Stomach (tissue), 8 donors: ENCODE measurements at regions not wholly inside any gene's neighbourhood (a gene's known extent, or its start where the extent isn't known, plus 50 kb on each side); places are given as distances from the start of the nearest gene placed in this dataset.

Source experiments
- DNase-seq, 2 donors: peaks; one replicate each; pipeline versions ENCODE4 v3.0.0 to v3.0.0-alpha.2; 2013 to 2019
- H3K27ac ChIP-seq, 5 donors: fragments of 200-600 bp in 4 of 5; sonication (generic) in 4 of 5; one replicate each; pipeline ENCODE4 v1.5.1; 2013 to 2019; ENCODE audit warnings: mild to moderate bottlenecking in 1 of 5, moderate library complexity in 1 of 5
- H3K27me3 ChIP-seq, 3 donors: fragments of 200-600 bp; sonication (generic); one replicate each; pipeline ENCODE4 v1.5.1; 2017 to 2019; ENCODE audit warnings: mixed run types in 1 of 3
- H3K36me3 ChIP-seq, 4 donors: fragments of 200-600 bp; sonication (generic); 1 replicate in 3 of 4; 2 replicates in 1 of 4; pipeline ENCODE4 v1.5.1; 2016 to 2019
- H3K4me1 ChIP-seq, 4 donors: fragments of 200-600 bp; sonication (generic); one replicate each; pipeline ENCODE4 v1.5.1; 2016 to 2019
- H3K4me3 ChIP-seq, 4 donors: fragments of 200-600 bp; sonication (generic) in 3 of 4; one replicate each; pipeline ENCODE4 v1.5.1; 2016 to 2019; ENCODE audit warnings: mild to moderate bottlenecking in 1 of 4
- H3K9me3 ChIP-seq, 4 donors: fragments of 200-600 bp; sonication (generic); one replicate each; pipeline ENCODE4 v1.5.1; 2016 to 2019
- EP300 ChIP-seq: sonication (generic); formaldehyde crosslinking; IDR thresholded peaks from one replicate; pipeline ENCODE4 v1.6.1; 2017; ENCODE audit warnings: antibody characterized with exemption
- POLR2A ChIP-seq, 4 donors: fragments of 450-650 bp; IDR thresholded peaks; one replicate each; pipeline ENCODE4 v1.6.1; 2016; ENCODE audit warnings: antibody characterized with exemption in 4 of 4, control low read depth in 2 of 4, mild to moderate bottlenecking in 1 of 4, moderate library complexity in 1 of 4
- POLR2AphosphoS5 ChIP-seq, 3 donors: sonication (generic); formaldehyde crosslinking; IDR thresholded peaks; one replicate each; pipeline ENCODE4 v1.6.1; 2016; ENCODE audit warnings: antibody characterized with exemption in 3 of 3
- WGBS, 5 donors: extraction: QIAGEN DNeasy Blood & Tissue Kit in 3 of 5; methylation state at CpG; one replicate each; pipeline versions ENCODE4 v1.1.5 to v1.1.7; 2013 to 2018; 5-methylcytosine and 5-hydroxymethylcytosine counted together
- intact Hi-C: fragments of 100-400 bp; cut with DNase I; formaldehyde crosslinking; loops from one replicate; pipeline ENCODE4 v1.15.1; 2023; ENCODE audit warnings: low total_unique reads
- TF ChIP-seq, protein P1 (sequence below), 7 experiments: fragments of 450-650 bp in 4 of 7; fragments of 200-600 bp in 3 of 7; sonication (generic) in 3 of 7; IDR thresholded peaks; one replicate each; pipeline ENCODE4 v1.5.1; 2016 to 2019; ENCODE audit warnings: antibody characterized with exemption in 7 of 7, control low read depth in 2 of 7, mild to moderate bottlenecking in 1 of 7
- donor health status: healthy with polysubstance abuse.
- donor health status: Bipolar disorder and iron deficiency.
- donor health status: healthy.

DNA sequence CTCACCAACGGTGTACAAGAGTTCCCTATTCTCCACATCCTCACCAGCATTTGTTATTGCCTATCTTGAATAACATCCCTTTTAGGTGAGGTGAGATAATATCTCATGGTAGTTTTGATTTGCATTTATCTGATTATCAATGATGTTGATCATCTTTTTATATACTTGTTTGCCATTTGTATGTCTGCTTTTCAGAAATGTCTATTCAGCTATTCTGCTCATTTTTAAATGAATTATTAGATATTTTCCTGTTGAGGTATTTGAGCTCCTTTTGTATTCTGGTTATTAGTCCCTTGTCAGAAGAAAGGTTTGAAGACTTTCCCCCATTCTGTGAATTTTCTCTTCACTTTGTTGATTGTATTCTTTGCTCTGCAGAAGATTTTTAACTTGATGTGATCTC is 695.5 kb upstream of the DDX18 start:
- 55 to 83% (median 65%) methylated on average over 1 of the region's 1 CpG for WGBS, 5 donors
- no peak overlapping the region for H3K27ac ChIP-seq
- intact Hi-C loops: no loop called here

DNA sequence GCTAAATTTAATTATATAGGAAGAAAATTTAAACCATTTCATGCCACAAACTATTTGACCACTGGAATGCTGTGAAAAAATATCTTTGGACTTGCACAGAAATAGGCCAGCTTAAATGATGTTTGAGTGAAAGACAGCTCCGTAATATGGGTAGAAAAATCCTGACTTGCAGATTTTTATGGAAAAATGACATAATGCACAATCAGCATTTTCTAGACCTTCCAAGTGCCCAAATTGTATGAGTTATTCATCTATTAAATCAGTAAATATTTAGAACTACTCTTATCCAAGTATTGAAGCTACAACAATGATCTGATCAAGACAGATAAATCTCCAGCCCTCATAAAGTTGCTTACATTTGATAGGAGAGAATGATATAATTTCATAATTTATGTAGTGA is 691.1 kb upstream of the DDX18 start:
- intact Hi-C loops: no loop called here
- Histone ChIP-seq H3K27me3 (no peaks in the 10 kb centered on the region), H3K4me3 (no peak overlapping the region), H3K27ac (no peak overlapping the region), H3K9me3 (no peaks in the 10 kb centered on the region), H3K4me1 (peaks cover 0 to 12% (median 0%) of the 10 kb centered on the region in 4 donors), H3K36me3 (no peaks in the 10 kb centered on the region)
- TF ChIP-seq POLR2A (IDR thresholded peaks at IDR 0.05) (no peak), POLR2AphosphoS5 (IDR thresholded peaks at IDR 0.05) (no peak), EP300 (no peak)
- TF ChIP-seq, protein P1, sequence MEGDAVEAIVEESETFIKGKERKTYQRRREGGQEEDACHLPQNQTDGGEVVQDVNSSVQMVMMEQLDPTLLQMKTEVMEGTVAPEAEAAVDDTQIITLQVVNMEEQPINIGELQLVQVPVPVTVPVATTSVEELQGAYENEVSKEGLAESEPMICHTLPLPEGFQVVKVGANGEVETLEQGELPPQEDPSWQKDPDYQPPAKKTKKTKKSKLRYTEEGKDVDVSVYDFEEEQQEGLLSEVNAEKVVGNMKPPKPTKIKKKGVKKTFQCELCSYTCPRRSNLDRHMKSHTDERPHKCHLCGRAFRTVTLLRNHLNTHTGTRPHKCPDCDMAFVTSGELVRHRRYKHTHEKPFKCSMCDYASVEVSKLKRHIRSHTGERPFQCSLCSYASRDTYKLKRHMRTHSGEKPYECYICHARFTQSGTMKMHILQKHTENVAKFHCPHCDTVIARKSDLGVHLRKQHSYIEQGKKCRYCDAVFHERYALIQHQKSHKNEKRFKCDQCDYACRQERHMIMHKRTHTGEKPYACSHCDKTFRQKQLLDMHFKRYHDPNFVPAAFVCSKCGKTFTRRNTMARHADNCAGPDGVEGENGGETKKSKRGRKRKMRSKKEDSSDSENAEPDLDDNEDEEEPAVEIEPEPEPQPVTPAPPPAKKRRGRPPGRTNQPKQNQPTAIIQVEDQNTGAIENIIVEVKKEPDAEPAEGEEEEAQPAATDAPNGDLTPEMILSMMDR (IDR thresholded peaks at IDR 0.05): no peak
- DNase-seq: no peak
- 86 to 97% (median 92%) methylated on average over 1 of the region's 1 CpG for WGBS, 5 donors

More for the DNA sequence above, 695.5 kb upstream of the DDX18 start:
- DNase-seq: no peak
- Histone ChIP-seq H3K4me3 (no peak overlapping the region), H3K36me3 (no peaks in the 10 kb centered on the region), H3K27me3 (no peaks in the 10 kb centered on the region), H3K9me3 (no peaks in the 10 kb centered on the region), H3K4me1 (no peaks in the 10 kb centered on the region)
- TF ChIP-seq, protein P1 (IDR thresholded peaks at IDR 0.05): no peak
- TF ChIP-seq POLR2A (IDR thresholded peaks at IDR 0.05) (no peak), EP300 (no peak), POLR2AphosphoS5 (IDR thresholded peaks at IDR 0.05) (no peak)

DNA sequence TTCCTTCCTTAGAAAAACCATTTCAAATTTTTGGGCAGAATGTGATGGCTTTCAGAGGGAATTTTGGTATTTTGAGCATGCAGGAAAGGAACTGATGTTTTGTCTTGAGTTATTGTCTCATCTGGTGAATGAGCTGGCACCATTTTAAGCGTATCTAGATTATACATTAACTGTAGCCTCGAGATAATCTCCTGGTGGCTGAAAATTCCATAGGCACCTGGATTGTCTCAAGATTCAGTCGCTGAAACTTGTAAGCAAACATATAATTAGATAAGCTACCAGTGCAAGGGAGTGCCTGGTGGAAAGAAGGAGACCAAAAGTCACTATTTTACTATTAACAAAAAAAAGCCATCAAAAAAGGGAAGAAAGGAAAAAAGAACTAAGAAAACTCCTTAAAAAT is 687.8 kb upstream of the DDX18 start:
- no peak overlapping the region for H3K27ac ChIP-seq
- H3K27me3 ChIP-seq: no peaks in the 10 kb centered on the region
- H3K9me3 ChIP-seq: peaks cover 0 to 6% (median 0%) of the 10 kb centered on the region in 4 donors
- no peaks in the 10 kb centered on the region for H3K36me3 ChIP-seq
- 18 to 40% (median 21%) methylated on average over 3 of the region's 3 CpGs for WGBS, 5 donors
- no peak overlapping the region for H3K4me3 ChIP-seq
- intact Hi-C loops: no loop called here
- TF ChIP-seq POLR2A (IDR thresholded peaks at IDR 0.05) (no peak), POLR2AphosphoS5 (IDR thresholded peaks at IDR 0.05) (peak in 1 of 3 donors; percentile 5), EP300 (no peak)
- TF ChIP-seq, protein P1 (IDR thresholded peaks at IDR 0.05): no peak
- peak in 1 of 2 donors; percentile 35 for DNase-seq
- H3K4me1 ChIP-seq: peaks cover 0 to 12% (median 0%) of the 10 kb centered on the region in 4 donors

DNA sequence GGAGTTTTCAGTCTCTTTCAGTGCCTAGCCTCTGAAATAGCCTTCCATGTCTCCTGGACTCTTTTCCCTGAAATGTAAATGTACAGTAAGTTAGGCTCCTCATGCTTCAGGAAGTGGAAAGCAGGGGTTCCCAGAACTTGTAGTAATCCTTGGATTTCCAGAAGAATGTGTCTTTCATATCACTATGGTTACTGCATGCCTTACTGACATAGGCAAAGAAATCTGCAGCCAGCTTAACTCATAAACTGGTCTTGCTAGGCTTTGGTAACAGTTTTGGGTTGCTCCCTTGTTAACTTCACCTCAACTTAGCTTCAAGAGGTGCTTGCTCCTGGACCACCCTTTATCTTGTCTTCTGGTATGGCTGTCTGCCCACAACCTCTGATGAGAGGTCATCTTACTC is 686.8 kb upstream of the DDX18 start:
- intact Hi-C loops: no loop called here
- DNase-seq: peak in 1 of 2 donors; percentile 43
- Histone ChIP-seq H3K4me3 (no peak overlapping the region), H3K9me3 (peaks cover 0 to 12% (median 1%) of the 10 kb centered on the region in 4 donors), H3K36me3 (no peaks in the 10 kb centered on the region), H3K27me3 (no peaks in the 10 kb centered on the region), H3K4me1 (peaks cover 0 to 12% (median 0%) of the 10 kb centered on the region in 4 donors), H3K27ac (no peak overlapping the region)
- TF ChIP-seq POLR2A (IDR thresholded peaks at IDR 0.05): no peak
- no peak for TF ChIP-seq EP300
- TF ChIP-seq, protein P1 (IDR thresholded peaks at IDR 0.05): no peak
- TF ChIP-seq POLR2AphosphoS5 (IDR thresholded peaks at IDR 0.05): no peak
